ENCODE measurements at regions not wholly inside any gene's neighbourhood (a gene's known extent, or its start where the extent isn't known, plus 50 kb on each side); places are given as distances from the start of the nearest gene placed in this dataset.
A peak's percentile ranks its signal among the peaks of the same experiment; 100 is the strongest.

DNA sequence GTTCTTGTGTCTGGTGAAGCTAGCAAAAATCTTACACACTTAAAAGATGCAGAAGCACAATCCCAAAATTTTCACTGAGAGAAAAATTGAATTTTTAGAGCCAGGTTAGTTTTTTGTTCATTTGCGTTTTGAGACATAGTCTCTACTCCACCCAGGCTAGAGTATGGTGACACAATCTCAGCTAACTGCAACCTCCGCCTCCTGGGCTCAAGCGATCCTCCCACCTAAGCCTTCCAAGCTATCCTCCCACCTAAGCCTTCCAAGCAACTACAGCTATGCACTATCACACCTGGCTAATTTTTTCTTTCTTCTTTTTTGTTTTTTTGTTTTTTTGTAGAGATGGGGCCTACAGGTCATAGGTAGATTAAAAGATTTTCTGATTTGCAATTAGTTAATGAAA lies 113.1 kb upstream of the RAB6C start:
- Histone ChIP-seq H3K27ac (no peak overlapping the region), H3K36me3 (replicated peaks) (no peaks in the 10 kb centered on the region), H3K4me3 (ENCODE audit: low read depth, low read length) (no peak overlapping the region), H3K27me3 (replicated peaks) (no peaks in the 10 kb centered on the region)
- in situ Hi-C loops (cut with HindIII; ENCODE audit: low pct_ligation_motif_present, low sequenced_read_pairs) = no loop called here
- TF ChIP-seq, protein P1, sequence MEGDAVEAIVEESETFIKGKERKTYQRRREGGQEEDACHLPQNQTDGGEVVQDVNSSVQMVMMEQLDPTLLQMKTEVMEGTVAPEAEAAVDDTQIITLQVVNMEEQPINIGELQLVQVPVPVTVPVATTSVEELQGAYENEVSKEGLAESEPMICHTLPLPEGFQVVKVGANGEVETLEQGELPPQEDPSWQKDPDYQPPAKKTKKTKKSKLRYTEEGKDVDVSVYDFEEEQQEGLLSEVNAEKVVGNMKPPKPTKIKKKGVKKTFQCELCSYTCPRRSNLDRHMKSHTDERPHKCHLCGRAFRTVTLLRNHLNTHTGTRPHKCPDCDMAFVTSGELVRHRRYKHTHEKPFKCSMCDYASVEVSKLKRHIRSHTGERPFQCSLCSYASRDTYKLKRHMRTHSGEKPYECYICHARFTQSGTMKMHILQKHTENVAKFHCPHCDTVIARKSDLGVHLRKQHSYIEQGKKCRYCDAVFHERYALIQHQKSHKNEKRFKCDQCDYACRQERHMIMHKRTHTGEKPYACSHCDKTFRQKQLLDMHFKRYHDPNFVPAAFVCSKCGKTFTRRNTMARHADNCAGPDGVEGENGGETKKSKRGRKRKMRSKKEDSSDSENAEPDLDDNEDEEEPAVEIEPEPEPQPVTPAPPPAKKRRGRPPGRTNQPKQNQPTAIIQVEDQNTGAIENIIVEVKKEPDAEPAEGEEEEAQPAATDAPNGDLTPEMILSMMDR (IDR thresholded peaks at IDR 0.05; ENCODE audit: low read depth, low read length, missing control alignments) = no peak
- DNase-seq = no peak

- no peaks in the 10 kb centered on the region for H3K36me3 ChIP-seq (replicated peaks)
- TF ChIP-seq, protein P1 (IDR thresholded peaks at IDR 0.05; ENCODE audit: low read depth, low read length, missing control alignments) = no peak
- H3K27ac ChIP-seq = no peak overlapping the region
- no peak for DNase-seq
- no peaks in the 10 kb centered on the region for H3K27me3 ChIP-seq (replicated peaks)
- in situ Hi-C loops (cut with HindIII; ENCODE audit: low pct_ligation_motif_present, low sequenced_read_pairs) = no loop called here
- no peak overlapping the region for H3K4me3 ChIP-seq (ENCODE audit: low read depth, low read length)
These were observed 111.3 kb upstream of the RAB6C start for GRCh38 chr2:129868151-129868550.

- in situ Hi-C loops (cut with HindIII; ENCODE audit: low pct_ligation_motif_present, low sequenced_read_pairs) = no loop called here
- Histone ChIP-seq H3K36me3 (replicated peaks) (no peaks in the 10 kb centered on the region), H3K27ac (no peak overlapping the region), H3K4me3 (ENCODE audit: low read depth, low read length) (no peak overlapping the region), H3K27me3 (replicated peaks) (no peaks in the 10 kb centered on the region)
- no peak for DNase-seq
- TF ChIP-seq, protein P1 (IDR thresholded peaks at IDR 0.05; ENCODE audit: low read depth, low read length, missing control alignments) = no peak
These were observed 108.7 kb upstream of the RAB6C start for GRCh38 chr2:129870685-129871241.

DNA sequence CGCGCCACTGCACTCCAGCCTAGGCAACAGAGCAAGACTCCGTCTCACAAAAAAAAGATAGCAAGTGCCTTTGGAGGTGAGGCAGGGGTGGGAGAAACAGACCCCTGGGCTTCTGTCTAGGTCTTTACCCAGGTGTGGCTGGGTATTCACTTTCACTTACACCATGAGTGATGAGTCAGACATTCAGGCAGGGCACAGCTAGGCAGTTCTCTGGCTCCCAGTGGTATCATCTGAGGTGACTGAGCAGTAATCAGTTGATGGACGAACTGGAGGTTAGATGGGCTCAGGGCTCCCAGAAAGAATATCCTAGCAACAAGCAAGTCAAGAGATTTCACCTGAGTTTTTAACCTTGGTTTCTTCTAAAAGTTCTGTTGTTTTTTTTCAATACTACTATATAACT lies 107.0 kb upstream of the RAB6C start:
- TF ChIP-seq, protein P1 (IDR thresholded peaks at IDR 0.05; ENCODE audit: low read depth, low read length, missing control alignments) = no peak
- H3K27me3 ChIP-seq (replicated peaks) = no peaks in the 10 kb centered on the region
- no peaks in the 10 kb centered on the region for H3K36me3 ChIP-seq (replicated peaks)
- in situ Hi-C loops (cut with HindIII; ENCODE audit: low pct_ligation_motif_present, low sequenced_read_pairs) = no loop called here
- DNase-seq = no peak
- no peak overlapping the region for H3K27ac ChIP-seq
- H3K4me3 ChIP-seq (ENCODE audit: low read depth, low read length) = no peak overlapping the region

DNA sequence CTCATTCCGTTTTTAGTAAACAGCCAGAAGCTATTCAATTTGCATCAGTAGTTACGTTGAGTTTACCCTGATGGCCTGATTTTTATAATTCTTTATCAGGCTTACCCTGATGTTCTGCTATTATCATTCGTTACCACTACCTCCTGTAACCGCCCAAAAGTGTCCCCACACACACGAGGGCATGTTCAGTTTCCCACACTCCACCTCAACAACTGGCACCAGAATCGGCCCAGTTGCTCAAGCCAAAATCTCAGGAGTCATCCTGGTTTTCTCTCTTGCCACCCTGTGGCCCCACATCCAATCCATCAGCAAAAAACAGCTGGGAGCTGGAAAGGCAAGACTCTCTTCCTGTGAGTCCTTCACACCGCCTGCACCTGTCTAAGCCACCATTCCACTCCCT lies 102.9 kb upstream of the RAB6C start:
- Histone ChIP-seq H3K4me3 (ENCODE audit: low read depth, low read length) (no peak overlapping the region), H3K27ac (no peak overlapping the region), H3K36me3 (replicated peaks) (no peaks in the 10 kb centered on the region), H3K27me3 (replicated peaks) (no peaks in the 10 kb centered on the region)
- in situ Hi-C loops (cut with HindIII; ENCODE audit: low pct_ligation_motif_present, low sequenced_read_pairs) = no loop called here
- TF ChIP-seq, protein P1 (IDR thresholded peaks at IDR 0.05; ENCODE audit: low read depth, low read length, missing control alignments) = no peak
- DNase-seq = no peak

DNA sequence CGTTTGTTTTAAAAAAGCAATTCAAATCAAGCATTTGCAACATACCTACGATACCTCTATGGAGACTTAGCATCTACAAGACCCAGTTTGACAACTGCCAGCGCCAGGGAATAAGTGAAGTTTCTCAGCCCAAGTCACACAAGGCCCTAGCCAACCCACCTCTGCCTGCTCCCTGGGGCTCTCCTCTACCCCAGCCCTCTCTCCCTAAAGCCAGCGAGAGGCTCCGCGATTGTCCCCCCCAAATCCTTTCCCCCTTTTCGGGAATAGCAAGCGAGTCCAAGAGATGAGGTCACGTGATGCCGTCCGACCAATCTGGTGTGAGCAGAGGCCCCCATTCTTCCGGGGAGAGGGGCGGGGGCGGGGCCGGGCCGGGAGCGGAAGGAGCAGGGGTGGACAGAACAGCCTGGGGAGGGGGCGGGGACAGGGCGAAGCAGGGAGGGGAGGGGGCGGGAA lies 102.2 kb upstream of the RAB6C start:
- Histone ChIP-seq H3K36me3 (replicated peaks) (no peaks in the 10 kb centered on the region), H3K4me3 (ENCODE audit: low read depth, low read length) (peak overlapping the region; percentile 57), H3K27me3 (replicated peaks) (no peaks in the 10 kb centered on the region), H3K27ac (no peak overlapping the region)
- in situ Hi-C loops (cut with HindIII; ENCODE audit: low pct_ligation_motif_present, low sequenced_read_pairs) = no loop called here
- DNase-seq = peak; percentile 79
- TF ChIP-seq, protein P1 (IDR thresholded peaks at IDR 0.05; ENCODE audit: low read depth, low read length, missing control alignments) = no peak

All from brain microvascular endothelial cell (primary cell).